ENCODE measurements at regions not wholly inside any gene's neighbourhood (a gene's known extent, or its start where the extent isn't known, plus 50 kb on each side); places are given as distances from the start of the nearest gene placed in this dataset.

DNA sequence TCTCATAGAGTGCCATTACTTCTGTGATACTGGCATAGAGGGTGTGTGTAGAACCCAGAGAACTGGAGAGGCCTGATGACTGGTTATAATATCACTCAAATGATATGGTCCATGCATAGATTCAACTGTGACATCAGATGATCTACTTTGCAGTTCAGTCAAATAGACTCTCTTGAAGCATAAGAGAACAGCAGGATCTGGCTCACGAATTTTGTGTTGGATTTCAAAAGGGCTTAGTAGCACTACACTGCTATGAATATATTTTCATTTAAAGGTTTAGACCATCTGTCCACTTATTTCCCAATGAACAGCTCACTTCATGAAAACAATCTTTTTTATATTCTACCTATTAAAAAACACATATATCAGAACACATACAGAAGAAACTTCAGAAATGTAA, 119.7 kb downstream of the KIF2B start:
- DNase-seq (ENCODE audit: low read depth): no peak
- H3K4me3 ChIP-seq (ENCODE audit: low read depth, low read length): no peak overlapping the region
- TF ChIP-seq, protein P1, sequence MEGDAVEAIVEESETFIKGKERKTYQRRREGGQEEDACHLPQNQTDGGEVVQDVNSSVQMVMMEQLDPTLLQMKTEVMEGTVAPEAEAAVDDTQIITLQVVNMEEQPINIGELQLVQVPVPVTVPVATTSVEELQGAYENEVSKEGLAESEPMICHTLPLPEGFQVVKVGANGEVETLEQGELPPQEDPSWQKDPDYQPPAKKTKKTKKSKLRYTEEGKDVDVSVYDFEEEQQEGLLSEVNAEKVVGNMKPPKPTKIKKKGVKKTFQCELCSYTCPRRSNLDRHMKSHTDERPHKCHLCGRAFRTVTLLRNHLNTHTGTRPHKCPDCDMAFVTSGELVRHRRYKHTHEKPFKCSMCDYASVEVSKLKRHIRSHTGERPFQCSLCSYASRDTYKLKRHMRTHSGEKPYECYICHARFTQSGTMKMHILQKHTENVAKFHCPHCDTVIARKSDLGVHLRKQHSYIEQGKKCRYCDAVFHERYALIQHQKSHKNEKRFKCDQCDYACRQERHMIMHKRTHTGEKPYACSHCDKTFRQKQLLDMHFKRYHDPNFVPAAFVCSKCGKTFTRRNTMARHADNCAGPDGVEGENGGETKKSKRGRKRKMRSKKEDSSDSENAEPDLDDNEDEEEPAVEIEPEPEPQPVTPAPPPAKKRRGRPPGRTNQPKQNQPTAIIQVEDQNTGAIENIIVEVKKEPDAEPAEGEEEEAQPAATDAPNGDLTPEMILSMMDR (IDR thresholded peaks at IDR 0.05; ENCODE audit: insufficient read depth, low read depth, low read length, missing control alignments): no peak

DNA sequence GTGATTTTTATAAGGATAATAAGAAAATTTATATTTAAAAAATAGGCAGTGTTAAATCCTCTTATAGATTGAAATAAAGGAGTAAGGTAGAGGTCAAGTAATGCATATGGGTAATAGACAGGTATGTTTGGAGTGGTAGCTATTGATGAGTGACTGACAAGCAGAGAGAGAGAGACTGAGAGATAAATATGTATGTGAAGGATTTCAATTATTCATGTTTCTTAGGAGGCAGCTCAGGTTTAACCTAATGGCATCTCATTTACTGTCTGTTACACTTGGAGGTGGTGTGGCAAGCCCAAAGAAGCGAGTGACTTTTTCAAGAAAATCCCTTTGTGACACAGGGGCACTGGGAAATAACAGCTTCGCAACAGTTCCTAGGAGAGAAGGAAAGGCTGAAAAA, 120.2 kb downstream of the KIF2B start:
- DNase-seq (ENCODE audit: low read depth): no peak

DNA sequence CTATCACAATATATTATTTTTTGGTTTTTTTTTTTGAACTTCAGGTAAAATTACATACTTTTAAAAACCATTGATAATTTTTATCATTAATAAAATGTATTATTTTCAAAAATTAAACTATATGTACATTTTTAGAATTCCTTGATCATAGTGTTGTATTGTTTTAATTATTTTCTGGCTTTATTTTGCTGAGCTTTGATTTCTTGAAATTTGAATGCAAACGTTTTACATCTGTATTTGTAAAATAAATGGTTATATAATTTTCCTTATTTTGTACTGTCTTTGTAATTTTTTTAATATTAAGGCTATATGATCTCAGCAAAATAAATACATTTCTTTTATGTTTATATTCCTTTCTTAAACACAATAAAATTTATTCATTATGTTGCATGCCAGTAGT, 125.6 kb downstream of the KIF2B start:
- DNase-seq (ENCODE audit: low read depth): no peak
- TF ChIP-seq, protein P1 (IDR thresholded peaks at IDR 0.05; ENCODE audit: insufficient read depth, low read depth, low read length, missing control alignments): no peak
- H3K4me3 ChIP-seq (ENCODE audit: low read depth, low read length): no peak overlapping the region

More for the DNA sequence above, 120.2 kb downstream of the KIF2B start:
- no peak overlapping the region for H3K4me3 ChIP-seq (ENCODE audit: low read depth, low read length)
- TF ChIP-seq, protein P1 (IDR thresholded peaks at IDR 0.05; ENCODE audit: insufficient read depth, low read depth, low read length, missing control alignments): no peak

DNA sequence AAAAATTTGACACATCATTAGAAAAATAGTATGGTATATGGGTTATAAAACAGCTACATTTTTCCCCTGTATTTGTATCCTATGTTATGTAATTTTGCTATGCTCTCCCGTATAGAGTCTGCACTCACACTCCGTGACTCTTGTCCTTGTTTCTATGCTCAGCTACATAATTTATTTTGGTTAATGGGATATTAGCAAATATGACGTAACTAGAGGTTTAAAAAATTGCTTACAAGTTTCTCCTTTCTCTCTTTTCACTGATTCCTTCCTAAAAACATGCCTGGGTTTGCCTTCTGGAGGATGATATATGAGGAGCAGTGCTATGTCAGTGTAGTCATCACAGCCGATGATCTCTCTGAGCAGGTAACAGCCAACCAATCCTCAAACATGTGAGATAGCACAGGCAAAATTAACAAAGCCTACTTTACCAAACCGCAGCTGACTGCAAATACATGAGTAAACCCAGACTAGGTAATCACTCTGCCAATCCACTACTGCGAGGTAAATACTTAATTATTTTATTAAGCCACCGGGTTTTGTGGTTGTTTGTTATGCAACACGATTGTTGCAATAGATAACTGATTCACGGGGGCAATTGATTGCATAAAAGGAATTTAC, 126.9 kb downstream of the KIF2B start:
- H3K4me3 ChIP-seq (ENCODE audit: low read depth, low read length): no peak overlapping the region
- DNase-seq (ENCODE audit: low read depth): no peak
- TF ChIP-seq, protein P1 (IDR thresholded peaks at IDR 0.05; ENCODE audit: insufficient read depth, low read depth, low read length, missing control alignments): no peak

DNA sequence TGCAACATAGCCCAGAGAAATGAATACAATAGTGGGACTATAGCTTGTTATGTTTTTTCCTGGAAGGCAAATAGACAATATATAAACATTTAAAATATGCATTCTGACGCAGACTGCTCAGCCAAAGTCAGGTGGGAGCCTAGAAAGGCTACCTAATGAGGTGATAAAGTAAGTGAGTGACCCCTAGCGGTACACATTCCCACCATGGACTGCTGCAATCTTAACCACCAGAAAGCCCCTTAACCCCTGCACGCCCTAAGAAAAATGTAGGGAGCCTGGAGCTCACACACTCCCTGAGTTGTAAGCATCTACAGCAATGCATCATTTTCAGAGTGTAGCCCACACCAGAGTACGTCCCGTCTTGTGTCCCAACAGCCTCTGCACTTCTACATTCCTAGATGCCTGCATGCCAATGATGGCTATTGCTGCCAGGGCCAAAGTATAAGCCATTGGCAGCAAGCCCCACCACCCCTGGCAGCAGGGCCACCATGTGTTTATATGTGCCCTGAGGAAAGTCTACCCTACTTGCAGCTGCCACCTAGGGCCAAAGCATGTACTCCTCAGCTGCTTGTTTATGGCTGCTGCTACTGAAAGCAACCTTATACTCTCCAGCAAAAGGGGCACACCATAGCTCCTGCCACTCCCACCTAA, 127.6 kb downstream of the KIF2B start:
- H3K4me3 ChIP-seq (ENCODE audit: low read depth, low read length): no peak overlapping the region
- DNase-seq (ENCODE audit: low read depth): no peak
- TF ChIP-seq, protein P1 (IDR thresholded peaks at IDR 0.05; ENCODE audit: insufficient read depth, low read depth, low read length, missing control alignments): no peak

DNA sequence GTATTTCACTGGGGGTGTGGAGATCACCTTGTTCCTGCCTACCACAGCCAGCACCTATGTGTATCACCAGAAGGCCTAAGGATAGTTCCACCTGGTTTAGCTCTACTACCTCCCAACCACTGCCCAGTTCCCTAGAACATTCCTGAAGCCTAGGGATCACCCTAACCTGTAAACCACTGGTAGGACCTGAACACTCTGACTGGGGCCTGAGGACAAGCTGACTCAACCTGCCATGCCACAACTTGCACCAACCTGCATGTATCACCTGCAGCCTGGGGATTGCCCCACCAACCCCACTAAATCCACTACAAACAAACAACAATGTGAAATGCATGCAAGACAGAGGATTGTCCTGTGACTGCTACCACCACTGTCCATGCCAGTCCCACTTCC, 128.1 kb downstream of the KIF2B start:
- H3K4me3 ChIP-seq (ENCODE audit: low read depth, low read length): no peak overlapping the region
- DNase-seq (ENCODE audit: low read depth): no peak
- TF ChIP-seq, protein P1 (IDR thresholded peaks at IDR 0.05; ENCODE audit: insufficient read depth, low read depth, low read length, missing control alignments): no peak

DNA sequence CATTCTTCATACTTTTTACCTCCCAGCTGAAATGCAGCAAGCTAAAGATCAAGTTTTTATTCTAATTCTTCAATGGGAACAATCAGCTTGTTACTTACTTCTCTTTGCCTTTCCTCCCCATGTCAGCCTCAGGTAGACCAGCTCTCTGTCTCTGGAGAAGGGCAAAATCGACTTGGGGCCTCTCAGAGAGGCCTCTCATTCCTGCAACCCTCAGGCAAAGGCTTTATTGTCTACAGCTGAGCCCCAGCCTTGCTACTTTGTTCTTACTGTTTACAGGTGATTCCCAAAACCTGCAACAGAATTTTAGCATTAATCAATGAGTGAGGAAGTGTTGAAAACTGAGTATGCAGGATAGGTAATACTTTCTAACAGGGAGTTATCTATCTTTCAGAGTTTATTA, 148.6 kb downstream of the KIF2B start:
- TF ChIP-seq, protein P1 (IDR thresholded peaks at IDR 0.05; ENCODE audit: insufficient read depth, low read depth, low read length, missing control alignments): no peak
- DNase-seq (ENCODE audit: low read depth): no peak
- no peak overlapping the region for H3K4me3 ChIP-seq (ENCODE audit: low read depth, low read length)

All from GM12865 (cell line).